Medulla oblongata (tissue), 1 donor: ENCODE measurements at regions not wholly inside any gene's neighbourhood (a gene's known extent, or its start where the extent isn't known, plus 50 kb on each side); places are given as distances from the start of the nearest gene placed in this dataset.

ENCODE experiments used
- DNase-seq: peaks from one replicate; pipeline ENCODE4 v3.0.0-alpha.2; 2015; ENCODE audit errors: extremely low spot score

GRCh38 chr22:48943567-48944432 lies 883.9 kb downstream of the BRD1 start:
- peak; percentile 68 for DNase-seq

GRCh38 chr22:48942698-48943566 lies 884.7 kb downstream of the BRD1 start:
- no peak for DNase-seq

- DNase-seq: no peak
These were observed 885.6 kb downstream of the BRD1 start for GRCh38 chr22:48941903-48942575.

GRCh38 chr22:48941033-48941902 lies 886.4 kb downstream of the BRD1 start:
- no peak for DNase-seq

GRCh38 chr22:48940266-48941032 lies 887.2 kb downstream of the BRD1 start:
- no peak for DNase-seq

GRCh38 chr22:48939441-48940265 lies 888.0 kb downstream of the BRD1 start:
- no peak for DNase-seq

GRCh38 chr22:48938741-48939140 lies 888.9 kb downstream of the BRD1 start:
- DNase-seq: no peak

GRCh38 chr22:48937032-48937639 lies 890.5 kb downstream of the BRD1 start:
- no peak for DNase-seq

- no peak for DNase-seq
These were observed 891.3 kb downstream of the BRD1 start for GRCh38 chr22:48936391-48936790.

- DNase-seq: no peak
These were observed 893.2 kb downstream of the BRD1 start for GRCh38 chr22:48934446-48934845.

GRCh38 chr22:48931452-48931851 lies 896.2 kb downstream of the BRD1 start:
- no peak for DNase-seq

- no peak for DNase-seq
These were observed 898.3 kb downstream of the BRD1 start for GRCh38 chr22:48929276-48929790.

GRCh38 chr22:48927591-48927990 lies 900.1 kb downstream of the BRD1 start:
- no peak for DNase-seq

- no peak for DNase-seq
These were observed 901.0 kb downstream of the BRD1 start for GRCh38 chr22:48926643-48927042.

GRCh38 chr22:48926136-48926535 lies 901.5 kb downstream of the BRD1 start:
- DNase-seq: no peak

GRCh38 chr22:48925450-48925849 lies 902.2 kb downstream of the BRD1 start:
- no peak for DNase-seq

- DNase-seq: no peak
These were observed 903.7 kb downstream of the BRD1 start for GRCh38 chr22:48923996-48924395.

GRCh38 chr22:48923165-48923865 lies 904.4 kb downstream of the BRD1 start:
- DNase-seq: peak; percentile 25
